Fibroblast of upper back skin (primary cell): ENCODE measurements at regions not wholly inside any gene's neighbourhood (a gene's known extent, or its start where the extent isn't known, plus 50 kb on each side); places are given as distances from the start of the nearest gene placed in this dataset.

Source experiments
- DNase-seq: peaks from one replicate; pipeline ENCODE4 v3.0.0-alpha.2; 2013

DNA sequence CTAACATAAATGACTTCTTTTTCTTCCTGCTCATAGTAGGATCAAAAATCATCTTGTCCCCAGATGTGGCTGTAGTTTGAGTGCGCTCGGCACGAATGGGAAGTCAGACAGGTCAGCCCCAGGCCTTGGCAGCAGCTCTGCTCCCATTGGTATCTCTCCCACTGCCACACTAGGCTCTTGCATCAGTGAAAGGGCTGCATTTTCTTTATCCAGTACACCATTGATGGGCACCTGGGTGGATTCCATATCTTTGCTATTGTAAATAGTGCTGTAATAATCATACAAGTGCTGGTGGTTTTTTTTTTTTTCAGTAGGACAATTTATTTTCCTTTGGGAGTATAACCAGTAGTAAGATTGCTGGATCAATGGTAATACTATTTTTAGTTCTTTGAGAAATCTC, 865.5 kb downstream of the CCDC85A start:
- no peak for DNase-seq

DNA sequence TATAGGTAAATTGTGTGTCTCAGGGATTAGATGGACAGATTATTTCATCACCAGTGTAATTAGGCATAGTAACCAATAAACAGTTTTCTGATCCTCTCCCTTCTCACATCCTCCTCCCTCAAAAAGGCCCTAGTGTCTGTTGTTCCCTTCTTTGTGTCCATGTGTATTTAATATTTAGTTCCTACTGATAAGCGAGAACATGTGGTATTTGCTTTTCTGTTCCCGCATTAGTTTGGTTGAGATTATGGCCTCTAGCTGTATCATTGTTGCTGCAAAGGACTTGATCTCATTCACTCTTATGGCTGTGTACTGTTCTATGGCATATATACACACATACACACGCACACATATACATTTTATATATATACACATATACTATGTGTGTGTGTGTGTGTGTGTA, 866.2 kb downstream of the CCDC85A start:
- no peak for DNase-seq

DNA sequence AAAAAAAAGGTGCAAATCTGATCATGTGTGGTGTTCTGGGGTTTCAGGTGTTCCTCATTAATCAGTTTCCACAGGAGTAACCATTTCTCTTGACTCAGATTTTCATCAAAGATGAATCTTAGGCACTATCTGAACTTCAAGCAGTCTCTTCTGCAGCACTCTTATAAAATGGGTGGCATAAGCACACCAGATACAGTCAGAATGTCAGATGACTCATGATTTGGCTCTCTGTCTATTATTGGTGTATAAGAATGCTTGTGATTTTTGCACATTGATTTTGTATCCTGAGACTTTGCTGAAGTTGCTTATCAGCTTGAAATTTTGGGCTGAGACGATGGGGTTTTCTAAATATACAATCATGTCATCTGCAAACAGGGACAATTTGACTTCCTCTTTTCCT, 882.5 kb downstream of the CCDC85A start:
- peak; percentile 3 for DNase-seq

DNA sequence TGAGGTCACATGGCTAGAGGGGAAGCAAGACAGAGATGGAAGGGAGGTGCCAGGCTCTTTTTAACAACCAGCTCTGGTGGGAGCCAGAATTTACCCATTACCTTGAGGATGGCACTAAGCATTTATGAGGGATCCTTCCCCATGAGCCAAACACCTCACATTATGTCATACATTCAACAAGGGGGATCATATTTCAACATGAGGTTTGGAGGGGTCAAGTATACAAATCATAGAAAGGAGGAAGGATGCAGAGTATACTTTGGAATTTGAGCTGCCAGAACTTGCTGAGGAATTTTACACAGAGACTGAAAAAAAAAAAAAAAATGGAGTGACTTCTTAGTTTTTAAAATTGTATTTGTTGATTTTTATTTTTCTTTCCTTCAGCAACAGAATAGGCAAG, 891.4 kb downstream of the CCDC85A start:
- DNase-seq = no peak

DNA sequence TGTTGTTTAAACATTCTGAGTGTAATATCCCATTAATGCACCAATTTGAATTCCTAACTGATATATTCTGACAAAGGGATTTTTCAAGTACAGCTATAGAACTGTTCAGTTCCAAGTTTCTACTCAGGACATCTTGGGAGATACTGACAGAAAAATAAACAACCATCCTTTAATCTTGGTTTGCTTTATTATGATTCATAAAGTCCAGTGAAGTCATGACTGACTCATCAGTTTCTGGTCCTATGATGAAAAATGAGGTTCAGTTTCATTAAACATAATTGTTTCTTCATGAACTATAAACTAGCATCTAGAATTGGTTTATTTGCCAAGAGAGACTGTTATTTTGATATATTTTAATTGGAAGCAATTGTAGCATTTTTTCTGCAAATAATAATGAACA, 896.2 kb downstream of the CCDC85A start:
- DNase-seq = no peak

DNA sequence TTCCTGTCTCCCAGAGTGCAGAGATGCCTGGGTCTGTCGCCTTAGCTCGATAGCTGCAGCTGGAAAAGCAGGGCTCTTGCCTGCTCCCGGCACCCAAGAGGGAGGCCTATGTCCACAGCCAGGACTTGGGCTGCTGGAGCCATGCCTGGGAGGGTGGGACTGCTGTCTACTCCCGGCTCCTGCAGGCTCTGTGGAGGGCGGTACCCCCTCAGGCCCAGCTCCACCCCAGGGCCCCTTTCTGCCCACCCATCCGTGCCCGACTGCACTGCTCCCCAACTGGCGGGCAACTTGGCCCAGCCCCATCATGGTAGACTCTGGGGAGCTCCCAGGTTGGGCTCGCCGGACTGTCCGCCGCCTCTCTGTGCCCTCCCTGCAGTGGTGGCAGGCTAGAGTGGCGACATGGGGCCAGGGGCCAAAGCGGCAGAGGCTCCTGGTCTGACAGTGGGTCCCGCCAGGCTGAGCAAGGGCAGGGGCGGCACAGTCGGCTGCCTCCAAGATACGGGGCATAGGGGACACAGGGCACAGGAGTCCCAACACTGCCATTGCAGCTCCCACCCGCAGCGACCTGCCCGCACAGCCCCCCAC, 901.0 kb downstream of the CCDC85A start:
- DNase-seq = no peak

DNA sequence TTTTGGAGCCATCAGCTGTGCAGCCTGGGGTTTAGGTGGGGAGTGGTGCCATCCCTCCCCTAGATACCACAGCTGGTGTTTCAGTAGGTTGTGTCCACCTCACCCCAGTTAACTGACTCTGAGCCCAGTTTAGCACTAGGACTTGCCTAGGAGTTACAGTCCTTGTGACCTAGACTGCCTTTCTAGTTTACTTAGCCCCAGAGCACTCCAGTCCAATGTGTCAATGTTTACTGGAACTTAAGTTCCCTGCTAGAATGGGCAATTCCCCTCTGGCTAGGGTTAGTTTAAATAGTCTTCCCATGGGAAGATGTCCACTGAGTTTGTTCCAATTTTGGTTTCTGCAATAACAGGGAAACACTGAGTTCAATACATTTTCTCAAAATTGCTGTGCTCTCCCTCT, 909.2 kb downstream of the CCDC85A start:
- no peak for DNase-seq

DNA sequence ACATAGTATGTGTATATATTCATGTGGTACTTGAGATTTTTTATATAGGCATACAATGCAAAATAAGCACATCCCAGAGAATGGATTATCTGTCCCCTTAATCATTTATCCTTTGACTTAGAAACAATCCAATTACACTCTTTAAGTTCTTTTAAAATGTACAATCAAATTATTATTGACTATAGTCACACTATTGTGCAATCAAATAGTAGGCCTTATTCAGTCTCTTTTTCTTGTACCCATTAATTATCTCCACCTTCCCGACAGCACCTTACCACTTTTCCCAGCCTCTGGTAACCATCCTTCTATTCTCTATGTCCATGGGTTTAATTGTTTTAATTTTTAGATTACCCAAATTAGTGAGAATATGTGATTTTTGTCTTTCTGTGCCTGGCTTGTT, 914.1 kb downstream of the CCDC85A start:
- DNase-seq = no peak

DNA sequence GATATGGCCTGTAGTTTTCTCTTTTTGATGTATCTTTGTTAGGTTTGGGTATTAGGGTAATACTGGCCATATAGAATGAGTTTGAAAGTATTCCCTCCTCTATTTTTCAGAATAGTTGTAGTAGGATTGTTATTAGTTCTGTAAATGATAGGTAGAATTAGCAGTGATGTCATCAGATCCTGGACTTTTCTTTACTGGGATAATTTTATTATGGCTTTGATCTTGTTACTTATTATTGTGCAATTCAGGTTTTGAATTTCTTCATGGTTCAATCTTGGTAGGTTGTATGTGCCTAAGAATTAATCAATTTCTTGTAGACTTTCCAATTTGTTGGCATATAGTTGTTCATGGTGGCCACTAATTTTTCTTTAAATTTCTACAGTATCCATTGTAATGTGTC, 916.6 kb downstream of the CCDC85A start:
- no peak for DNase-seq

DNA sequence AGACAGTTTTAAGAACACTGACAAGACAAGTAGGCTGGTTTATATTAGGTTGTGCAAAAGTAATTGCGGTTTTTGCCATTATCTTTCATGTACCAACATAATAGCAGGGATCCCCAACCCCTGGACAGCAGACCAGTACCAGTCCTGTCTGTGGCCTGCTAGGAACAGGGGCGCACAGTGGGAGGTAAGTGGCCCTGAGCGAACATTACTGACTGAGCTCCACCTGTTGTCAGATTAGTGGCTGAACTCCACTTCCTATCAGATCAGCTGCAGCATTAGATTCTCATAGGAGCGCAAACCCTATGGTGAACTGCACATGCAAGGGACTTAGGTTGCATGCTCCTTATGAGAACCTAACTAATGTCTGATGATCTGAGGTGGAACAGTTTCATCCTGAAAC, 921.9 kb downstream of the CCDC85A start:
- no peak for DNase-seq

DNA sequence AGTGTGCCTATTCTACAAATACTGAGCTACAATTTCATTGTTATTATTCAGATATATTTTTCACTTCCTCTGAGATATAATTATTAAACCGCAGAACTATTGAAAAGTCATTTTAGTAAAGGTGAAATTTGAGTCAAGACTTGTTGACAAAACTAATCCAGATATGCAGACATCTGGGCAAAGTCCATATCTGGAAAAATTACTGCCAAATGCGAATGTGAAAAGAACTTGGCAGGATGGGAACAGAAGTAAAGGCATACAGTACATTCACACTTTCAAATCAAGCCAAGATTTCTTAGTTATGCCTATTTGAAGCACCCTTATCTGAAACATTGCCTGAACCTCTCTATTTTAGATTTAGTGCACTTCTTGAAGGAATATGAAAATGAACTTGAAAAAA, 923.6 kb downstream of the CCDC85A start:
- DNase-seq = no peak

DNA sequence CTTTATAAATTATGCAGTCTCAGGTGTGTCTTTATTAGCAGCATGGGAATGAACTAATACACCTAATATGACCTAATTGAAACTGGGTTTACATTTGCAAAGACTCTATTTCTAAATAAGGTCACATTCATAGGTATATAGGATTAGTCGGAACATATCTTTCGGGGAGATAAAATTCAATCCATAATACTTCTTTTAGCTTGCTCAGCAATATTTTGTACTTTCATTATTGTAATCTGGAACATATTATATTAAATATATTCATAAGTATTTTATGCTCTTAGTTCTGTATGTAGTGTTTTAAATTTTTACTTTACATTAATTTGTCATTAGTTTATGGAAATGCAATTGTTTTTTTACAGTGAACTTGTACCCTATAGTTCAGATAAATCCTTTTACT, 927.7 kb downstream of the CCDC85A start:
- no peak for DNase-seq

DNA sequence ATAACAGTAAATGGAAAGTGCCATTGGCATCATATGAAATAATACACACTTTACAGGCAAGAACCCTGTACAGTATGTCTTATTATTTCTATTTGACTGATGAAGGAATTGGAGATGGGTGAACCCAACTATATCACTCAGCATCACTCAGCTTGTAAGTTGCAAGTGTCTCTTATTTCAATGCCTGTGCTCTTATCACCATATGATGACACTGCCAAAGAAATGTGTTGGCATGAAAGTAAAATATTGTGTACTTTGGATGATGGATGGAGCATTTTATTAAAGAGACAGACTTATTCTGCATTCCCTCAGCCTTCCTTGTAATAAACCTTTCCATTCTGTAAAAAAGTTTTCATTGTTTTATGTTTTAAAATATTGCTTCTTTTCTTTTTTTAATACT, 927.5 kb upstream of the VRK2 start:
- DNase-seq = no peak

DNA sequence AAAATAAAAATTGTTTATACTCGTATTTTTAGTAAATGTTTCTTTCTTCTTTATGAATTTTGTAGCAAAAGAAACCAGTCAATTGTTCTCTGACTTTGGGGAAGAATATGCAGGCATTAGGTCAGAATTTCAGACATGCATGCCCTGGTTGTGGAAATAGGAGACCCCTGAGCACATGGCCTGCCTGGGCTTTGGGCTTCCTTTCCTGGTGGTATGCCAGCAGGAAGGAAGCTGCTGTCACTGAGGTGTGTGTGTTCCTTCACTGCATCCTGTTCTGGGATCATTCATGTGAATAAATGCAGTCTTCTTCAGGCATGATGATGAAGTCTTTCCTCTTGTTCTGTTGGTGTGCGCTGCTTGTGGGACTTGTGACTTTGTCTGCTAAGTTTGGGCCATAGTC, 920.2 kb upstream of the VRK2 start:
- no peak for DNase-seq

DNA sequence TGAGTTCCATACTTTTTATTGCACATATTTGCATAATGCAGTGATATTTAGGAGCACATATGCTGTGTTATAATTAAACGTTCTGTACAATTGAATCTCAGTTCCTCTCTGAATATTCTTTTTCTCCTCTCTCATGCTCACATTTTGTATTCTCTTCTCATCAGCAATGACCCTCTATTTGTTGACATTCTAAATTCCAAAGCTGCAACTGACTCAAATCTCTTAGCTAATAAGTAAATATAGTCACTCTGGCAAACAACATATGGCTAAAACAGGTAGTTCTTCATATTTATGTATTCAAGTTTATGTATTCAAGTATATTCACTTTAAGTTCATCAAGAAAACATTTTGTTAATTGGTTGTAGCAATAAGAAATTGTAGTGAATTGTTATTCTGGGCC, 907.4 kb upstream of the VRK2 start:
- DNase-seq = no peak

DNA sequence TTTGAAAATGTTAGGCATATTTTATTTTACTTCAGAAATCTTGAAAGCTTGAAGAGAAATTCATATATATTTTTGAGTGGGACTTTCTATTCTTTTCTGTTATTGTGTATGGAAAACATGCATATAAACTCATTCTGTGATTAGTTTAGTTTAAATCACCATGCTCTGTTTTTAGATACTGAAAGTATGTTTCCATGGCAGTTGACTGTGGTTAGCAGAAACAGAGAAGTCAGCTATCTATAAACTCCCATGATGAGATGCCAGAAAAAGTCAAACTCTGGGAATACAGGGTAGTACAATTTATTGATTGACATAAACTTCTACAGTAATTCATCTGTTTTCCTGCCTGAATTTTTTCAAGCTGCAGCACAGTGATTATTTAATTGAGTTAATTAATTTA, 905.3 kb upstream of the VRK2 start:
- DNase-seq = no peak

DNA sequence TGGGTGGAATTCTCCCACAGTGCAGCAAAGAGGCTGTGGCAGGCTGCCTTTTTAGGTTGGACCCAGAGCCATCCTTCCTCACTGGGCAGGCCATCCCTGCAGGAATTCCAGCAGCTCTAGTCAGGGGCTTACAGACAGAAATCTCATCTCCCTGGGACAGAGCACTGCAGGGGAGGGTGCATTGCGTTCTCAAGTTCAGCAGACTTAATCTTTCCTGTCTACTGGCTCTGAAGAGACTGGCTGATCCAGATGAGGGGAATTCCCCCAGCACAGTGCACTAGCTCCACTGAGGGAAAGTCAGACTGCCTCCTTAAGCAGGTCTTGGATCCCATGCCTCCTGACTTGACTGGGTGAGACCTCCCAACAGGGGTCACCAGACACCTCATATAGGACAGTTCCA, 899.7 kb upstream of the VRK2 start:
- DNase-seq = no peak

DNA sequence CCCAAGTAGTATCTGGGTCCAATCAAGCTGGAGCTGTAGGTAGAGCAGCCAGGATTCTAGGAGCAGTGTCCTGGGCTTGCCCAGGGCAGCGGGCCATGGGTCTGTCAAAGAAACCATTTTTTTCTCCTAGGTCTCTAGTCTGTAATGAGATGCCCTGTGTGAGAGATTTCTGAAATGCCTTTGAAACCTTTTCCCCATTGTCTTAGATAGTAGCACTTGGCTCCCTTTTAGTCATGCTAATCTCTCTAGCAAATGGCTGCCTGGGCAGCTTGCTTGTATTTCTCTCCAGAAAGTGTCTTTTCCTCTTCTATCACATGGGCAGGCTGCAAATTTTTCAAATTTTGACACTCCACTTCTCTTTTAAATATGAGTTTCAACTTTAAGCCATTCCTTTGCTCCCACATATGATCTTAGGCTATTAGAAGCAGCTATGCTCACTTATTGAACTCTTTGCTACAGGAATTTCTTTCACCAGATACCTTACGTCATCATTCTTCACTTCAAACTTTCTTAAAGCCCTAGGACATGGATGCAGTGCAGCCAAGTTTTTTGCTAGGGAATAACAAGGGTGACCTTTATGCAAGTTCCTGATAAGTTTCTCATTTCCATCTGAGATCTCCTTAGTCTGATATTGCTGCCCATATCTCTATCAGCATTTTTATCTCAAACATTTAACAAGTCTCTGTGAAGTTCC, 890.2 kb upstream of the VRK2 start:
- DNase-seq = no peak

DNA sequence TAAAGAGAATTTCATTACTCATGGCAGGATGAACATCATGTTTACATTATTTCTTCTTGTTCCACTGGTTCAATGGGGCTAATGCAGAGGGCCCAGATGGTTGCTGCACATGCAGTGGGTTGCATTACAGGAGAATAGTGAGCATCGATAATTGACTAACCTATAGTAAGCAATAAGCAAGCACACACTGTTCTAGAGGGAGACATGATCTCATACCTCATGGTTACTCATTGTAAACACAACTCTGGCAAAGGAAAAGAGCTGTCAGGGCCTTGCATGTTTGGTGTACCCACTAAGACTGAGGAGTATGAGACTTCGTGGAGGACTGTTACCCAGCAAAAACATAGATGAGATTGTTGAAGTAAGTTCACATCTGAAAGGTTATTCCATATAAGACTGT, 885.6 kb upstream of the VRK2 start:
- peak; percentile 6 for DNase-seq

DNA sequence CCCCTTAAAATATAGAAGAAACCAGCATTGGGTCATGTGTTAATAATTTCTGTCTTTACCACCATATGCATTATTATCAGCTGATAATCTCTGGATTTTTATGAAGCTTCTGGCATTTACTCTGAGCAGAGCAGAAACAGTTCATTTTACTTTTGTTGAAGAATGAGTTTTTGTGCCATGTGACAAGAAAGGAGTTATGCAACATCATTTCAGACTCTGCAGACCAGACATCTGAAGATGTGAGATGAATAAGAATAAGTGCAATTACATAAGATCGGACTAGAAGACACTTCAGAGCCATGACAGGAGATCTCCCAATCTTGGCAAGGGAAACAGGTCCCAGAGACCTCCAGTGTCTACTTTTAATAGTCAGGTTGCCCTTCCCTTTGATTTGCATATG, 869.4 kb upstream of the VRK2 start:
- DNase-seq = no peak

DNA sequence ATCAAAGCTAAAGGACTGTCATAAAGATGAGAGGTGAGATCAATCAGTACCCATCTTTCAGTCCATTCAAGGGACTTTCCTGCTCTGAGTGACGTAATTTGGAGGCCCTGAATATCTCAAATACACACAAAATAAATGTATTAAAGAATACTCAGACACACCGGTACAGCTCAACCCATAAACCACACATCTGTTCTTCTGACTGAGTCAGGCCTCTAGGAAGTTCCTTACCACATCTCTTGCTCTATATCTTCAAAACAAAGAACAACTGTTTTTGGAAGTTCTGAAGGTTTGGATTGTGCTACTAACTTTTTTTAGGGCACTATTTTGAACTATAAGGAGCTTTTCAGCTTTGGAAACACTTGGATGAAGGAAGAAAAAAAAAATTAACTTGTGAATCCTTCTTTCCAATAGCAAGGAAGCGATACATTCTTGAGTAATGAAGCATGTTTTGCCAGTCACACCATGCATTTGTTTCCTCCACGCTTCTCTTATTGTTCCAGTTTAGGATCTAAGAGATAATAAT, 866.5 kb upstream of the VRK2 start:
- DNase-seq = peak; percentile 71

DNA sequence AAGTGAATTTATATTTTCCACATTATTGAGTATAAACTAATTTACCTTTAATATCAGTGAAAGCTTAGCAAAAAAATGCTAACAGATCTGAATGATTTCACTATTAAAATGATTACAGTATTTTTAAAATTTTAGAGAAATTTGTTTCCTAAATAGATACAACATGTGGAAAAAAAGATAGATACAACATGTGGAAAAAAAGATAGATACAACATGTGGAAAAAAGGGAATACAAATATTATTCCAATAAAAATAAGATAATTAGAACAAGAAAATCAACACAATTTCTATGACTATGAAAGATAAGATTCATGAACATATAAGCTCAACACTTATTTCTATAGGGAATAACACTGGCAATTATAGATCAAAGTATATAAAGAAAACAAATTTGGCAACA, 865.9 kb upstream of the VRK2 start:
- no peak for DNase-seq

DNA sequence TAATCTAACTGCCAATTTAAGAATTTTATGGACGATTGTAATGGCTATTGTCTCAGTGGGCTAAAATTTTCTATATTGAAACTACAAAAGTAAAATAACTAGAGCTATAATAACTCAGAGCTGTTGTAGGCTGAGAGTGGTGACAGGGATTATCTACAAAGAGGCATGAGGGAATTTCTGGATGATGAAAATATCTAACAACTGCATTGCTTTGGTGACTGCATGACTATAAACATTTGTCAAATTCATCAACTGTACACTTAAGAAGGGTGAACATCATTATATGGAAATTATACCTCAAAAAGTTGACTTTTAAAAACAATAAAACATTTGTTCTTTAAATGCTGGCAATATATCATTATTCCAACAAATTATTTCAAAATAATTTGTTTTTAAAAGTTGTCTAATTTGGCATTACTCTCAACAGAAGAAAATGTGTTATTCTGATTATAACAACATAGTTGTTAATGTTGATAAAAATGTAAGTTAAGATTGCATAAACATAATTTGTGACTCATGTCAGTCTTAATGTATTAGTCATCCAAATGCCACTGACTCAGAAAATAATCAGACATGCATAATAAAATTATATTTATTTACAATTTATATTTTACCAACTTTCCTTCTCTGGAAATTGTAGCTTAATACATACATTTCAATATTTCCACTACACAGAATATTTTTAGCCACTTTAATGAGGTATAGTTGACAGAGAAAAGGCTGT, 865.1 kb upstream of the VRK2 start:
- peak; percentile 52 for DNase-seq

DNA sequence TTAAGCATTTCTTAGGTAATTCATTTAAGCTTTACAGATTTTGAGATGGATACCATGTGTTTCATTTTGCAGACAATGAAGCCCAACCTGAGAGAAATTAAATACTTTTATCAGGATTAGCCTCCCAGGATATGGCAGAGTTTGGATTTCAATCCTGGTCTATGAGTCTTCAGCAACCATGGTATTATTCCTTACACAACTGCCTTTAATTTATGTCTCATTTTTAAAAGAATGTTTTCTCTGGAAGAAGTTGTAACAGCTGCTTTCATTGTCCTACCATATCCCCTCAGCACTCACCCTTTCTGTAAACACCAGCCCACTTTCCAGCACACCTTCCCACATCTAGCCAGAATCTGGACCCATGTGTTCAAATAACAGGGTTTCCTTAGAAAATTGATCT, 863.7 kb upstream of the VRK2 start:
- peak; percentile 58 for DNase-seq
